HuH-7 (cell line): ENCODE measurements at regions not wholly inside any gene's neighbourhood (a gene's known extent, or its start where the extent isn't known, plus 50 kb on each side); places are given as distances from the start of the nearest gene placed in this dataset.
"Not testable (repeated sequence)": the region's sequence is repeated elsewhere in the genome, so short reads cannot be mapped to it uniquely, and the experiment has no call there.

Source experiments
- DNase-seq: peaks from one replicate; pipeline ENCODE4 v3.0.0; 2011; ENCODE audit warnings: low spot score

DNA sequence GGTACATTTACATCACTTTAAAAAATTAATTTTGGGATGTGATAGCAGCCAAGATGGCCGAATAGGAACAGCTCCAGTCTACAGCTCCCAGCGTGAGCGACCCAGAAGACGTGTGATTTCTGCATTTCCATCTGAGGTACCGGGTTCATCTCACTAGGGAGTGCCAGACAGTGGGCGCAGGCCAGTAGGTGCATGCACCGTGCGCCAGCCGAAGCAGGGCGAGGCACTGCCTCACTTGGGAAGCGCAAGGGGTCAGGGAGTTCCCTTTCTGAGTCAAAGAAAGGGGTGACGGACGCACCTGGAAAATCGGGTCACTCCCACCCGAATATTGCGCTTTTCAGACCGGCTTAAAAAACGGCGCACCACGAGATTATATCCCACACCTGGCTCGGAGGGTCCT lies 233.2 kb downstream of the PLOD2 start:
- not testable (repeated sequence) for DNase-seq

DNA sequence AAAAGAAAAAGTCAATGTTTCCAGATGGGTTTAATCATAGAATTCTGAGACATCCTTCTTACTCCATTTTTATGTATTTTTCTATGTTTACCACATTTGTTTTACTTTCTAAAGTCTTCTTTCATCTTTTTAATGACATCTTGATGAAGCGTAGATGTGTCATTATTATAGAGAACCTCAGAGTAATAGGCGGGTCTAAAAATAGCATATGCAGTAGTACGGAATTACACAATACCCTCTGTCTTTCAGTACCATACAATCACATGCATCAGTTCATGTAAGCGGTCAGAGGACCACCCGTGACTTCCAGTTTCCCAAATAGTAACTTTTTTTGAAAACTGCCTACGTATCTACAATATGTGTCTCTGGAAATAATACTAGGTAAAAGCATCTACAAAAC lies 224.0 kb downstream of the PLOD2 start:
- DNase-seq, result no peak

DNA sequence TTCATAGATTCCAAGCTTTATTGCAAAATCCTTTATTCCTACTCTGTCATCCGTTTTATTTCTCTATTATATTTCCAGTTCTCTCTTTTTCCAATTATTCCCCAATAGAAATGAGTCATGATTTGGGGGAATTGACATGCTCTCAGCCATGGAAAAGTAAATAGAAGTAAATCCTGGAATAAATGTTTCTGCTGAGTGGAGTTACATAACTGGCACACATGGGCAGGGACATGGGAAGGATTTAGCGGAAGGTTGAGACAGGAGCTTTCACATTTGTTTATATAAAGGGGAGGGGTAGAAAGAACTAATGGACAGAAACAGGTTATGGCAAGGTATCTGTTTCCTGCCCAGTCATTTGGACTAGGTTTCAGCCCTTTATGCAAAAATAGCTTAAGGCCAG lies 221.6 kb downstream of the PLOD2 start:
- DNase-seq, result no peak

DNA sequence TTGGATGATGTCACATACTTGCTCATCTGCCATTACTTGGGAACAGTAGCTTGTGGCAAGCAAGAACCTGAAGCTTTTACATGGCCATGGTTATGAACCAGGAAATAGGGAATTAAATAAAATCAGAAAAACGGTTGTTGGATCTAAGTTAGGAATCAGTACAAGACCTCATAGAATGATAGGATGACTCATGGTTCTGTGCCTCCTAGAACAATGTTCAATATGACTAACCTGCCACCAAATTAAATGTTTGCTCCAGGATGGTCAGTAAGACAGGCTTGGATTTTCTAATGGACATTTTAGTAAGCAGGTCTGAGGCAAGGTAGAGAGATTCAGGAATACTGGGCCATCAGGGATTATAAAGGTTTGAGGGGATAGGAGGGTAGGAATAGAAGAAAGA lies 218.9 kb downstream of the PLOD2 start:
- no peak for DNase-seq

DNA sequence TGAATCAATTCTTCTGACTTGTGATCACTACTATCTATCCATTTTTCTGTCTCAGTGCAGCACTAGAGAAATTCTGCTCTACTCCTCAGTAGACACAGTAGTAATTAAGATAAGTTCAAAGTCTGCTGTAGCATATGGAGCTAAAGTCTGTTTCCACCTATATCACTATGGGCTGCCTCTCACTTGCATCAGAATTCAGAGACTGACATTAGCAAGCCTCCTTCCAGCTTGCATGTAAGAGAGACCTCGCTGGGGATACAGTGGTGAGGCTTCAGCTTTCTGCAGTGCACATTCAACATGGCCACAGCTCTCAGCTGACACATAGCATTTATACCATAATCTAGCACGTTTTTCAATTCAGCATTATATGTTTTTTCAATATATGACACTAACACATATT lies 217.0 kb downstream of the PLOD2 start:
- no peak for DNase-seq

DNA sequence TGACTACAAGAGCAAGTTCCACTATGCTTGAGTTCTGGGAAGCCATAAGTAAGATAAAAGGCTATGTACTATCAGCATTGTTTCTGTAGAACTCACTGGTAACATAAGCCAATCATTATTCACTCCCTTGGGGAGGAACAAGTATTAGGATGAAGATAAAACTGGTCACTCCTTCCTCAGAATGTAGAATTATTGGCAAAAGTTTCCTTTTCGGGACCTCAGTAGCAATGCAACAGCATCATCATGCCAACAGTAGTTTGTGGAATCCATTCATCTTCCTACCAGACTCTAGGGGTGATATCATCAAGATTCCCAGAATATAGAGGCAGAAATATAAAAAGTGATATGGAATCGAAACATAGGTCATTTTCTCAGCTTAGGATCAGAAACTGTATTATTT lies 209.5 kb downstream of the PLOD2 start:
- no peak for DNase-seq

DNA sequence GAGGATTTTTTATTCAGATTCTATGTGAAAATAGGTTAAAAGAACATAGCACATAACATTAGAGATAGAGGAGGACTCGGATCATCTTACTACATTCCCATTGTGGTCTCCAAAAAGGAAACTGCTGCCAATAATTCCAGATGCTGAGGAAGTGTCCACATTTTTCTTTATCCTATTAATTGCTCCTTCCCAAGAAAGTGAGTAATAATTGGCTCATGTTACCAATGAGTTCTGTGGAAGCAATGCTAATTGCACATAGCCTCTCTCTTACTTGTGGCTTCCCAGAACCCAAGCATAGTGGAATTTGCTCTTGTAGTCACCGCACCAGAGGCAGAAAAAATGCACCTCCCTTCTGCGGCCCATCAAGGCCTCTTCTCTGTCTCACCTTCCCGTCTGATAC lies 208.4 kb downstream of the PLOD2 start:
- no peak for DNase-seq

DNA sequence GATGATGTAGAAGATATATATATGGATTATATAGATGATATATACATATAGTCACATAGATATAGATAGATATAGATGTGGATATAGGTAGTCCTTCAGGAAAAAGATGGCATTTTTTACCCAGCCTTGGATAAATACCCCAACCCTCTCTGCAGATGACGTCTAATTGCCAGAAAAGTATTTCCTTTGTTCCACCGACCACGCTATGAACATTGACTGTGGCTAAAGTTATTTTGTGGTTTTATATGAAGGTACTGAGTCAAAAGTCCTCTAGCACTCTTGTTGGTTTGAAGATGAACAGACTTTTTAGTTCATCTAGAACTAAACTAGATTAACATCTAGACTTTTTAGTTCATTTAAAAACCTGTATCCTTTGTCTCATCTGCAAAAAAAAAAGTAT lies 207.7 kb downstream of the PLOD2 start:
- no peak for DNase-seq

DNA sequence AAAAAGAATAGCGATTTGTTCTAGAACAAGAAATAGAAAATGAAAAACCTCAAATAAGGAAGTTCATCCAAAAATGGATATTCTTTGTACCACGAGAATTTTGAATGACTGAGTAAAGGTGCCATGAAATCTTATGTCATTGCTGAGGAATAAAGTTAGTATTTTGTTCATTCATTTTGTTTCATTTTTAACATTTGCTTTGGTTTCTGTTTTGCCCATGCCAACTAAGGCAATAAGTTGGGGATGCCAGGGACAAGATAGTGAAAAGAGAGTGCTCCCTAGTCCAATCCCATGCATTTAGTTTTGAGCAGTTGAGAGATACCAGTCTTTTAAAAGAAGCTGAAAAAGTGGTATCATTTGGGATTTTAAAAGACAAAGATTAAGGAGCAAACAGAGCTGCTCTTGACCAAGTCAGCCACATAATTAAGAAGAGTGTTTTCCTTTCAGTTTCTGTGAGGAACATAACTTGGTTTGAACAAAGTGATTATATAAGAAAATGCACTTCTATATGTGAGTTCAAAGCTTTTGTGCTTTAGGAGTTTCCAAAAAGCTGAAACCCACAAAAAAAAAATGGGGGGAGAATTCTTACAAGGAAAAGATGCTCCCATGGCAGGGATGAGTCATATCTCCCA lies 201.4 kb downstream of the PLOD2 start:
- no peak for DNase-seq

DNA sequence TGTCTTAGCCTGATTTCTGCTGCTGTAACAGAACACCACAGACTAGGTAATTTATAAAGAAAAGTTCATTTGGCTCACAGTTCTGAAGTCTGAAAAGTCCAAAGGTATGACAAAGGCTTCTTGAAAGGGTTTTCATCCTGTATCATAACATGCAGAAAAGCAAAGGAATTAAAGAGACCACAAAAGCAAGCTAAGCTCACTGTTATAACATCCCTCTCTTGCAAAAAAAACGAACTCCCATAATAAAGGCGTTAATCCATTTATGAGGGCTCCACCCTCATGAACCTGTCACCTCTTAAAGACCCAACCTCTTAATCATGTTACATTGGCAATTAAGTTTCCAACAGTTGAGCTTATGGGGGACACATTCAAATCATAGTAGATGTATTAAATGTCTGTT lies 197.9 kb downstream of the PLOD2 start:
- no peak for DNase-seq

DNA sequence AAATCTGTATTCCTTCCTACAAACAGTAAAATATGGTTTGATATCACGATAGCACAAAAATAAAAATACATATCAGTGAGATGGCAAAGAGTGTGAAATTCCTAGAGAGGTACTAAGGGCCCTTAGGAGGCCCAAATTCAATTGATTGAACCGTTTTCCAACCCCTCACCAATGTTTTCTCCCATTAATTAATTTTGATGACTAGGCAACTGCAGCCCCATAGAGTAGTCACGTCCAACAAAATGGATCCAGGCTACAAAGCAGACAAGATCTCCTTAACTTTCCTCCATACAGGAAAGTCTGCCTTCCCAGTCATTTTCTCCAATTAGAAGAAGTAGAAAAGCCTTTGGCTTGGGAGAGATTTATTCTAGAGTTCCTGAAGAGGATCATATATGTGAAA lies 193.9 kb downstream of the PLOD2 start:
- no peak for DNase-seq

DNA sequence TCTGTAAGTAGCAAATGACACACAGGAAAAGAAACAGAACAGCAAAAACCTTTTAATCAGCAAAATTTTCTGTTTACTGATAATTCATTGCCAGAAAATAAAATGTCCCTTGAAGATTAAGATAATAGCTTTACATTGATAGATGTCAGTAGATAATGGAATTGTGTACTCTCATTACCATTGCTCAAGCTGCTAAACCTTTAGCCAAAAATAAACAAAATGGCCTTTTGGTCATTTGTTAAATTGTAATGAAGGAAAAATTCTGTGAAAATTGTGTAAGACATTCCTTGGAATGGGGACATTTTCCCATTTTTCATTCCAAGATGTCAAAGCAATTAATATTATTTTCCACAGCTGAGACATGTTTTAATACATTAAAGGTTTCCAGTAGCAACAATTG lies 189.8 kb downstream of the PLOD2 start:
- no peak for DNase-seq

DNA sequence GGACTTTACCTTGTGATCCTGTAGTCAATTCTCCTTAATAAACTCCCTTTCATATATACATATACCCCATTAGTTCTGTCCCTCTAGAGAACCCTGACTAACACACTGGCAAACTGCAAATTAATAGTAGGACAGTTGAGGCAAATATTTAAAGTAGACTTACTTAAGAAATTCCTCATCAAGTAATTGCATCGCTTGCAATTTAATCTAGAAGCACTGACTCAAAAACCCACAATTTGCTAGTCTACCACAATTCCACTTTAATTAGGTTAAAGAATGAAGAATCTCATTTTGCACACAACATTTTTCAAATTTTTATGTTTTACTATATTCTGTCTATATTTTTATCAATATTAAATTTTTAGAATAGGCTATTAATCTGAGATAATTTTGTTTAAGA lies 188.1 kb downstream of the PLOD2 start:
- no peak for DNase-seq

DNA sequence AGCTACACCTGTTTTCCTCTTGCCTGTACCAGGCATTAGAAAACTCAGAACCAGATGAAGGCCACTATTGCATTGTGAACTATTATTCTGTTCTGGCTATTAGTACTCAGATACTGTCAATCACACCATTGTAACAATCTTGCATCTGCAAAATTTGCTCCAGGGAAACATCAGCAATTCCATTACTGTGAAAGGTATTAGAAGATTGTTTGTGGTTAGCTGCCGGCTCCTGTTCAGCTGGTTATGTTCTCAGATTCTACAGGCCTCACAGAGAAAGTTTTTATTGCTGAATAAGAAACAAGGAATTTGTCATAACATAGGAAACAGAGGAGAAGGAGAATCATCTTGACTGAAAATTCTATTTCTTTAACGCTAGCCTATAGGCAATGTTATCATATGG lies 179.9 kb downstream of the PLOD2 start:
- DNase-seq, result no peak

DNA sequence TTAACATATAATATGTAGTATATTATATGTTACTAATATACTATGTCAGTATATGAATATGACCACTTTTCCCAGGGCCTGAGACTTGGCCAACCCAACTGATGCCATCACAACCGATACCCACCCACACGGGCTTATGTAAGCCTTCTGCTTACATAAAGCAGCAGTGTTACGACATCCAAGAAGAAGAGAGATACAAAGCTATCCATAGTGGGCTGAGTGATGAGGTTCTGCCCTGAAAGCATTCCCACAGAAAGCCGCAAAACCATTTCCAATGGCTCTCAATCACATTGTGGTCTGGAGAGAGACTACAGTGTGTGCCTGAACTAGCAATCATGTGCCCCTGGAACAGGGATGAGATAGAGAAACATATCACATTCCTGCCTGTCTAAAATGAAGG lies 177.9 kb downstream of the PLOD2 start:
- no peak for DNase-seq
